ELR (cell line): ENCODE measurements at regions not wholly inside any gene's neighbourhood (a gene's known extent, or its start where the extent isn't known, plus 50 kb on each side); places are given as distances from the start of the nearest gene placed in this dataset.
"Not testable (repeated sequence)": the region's sequence is repeated elsewhere in the genome, so short reads cannot be mapped to it uniquely, and the experiment has no call there.

Experiments used
- DNase-seq: peaks from one replicate; pipeline ENCODE4 v3.0.0-alpha.2; 2015; ENCODE audit warnings: low read depth

DNA sequence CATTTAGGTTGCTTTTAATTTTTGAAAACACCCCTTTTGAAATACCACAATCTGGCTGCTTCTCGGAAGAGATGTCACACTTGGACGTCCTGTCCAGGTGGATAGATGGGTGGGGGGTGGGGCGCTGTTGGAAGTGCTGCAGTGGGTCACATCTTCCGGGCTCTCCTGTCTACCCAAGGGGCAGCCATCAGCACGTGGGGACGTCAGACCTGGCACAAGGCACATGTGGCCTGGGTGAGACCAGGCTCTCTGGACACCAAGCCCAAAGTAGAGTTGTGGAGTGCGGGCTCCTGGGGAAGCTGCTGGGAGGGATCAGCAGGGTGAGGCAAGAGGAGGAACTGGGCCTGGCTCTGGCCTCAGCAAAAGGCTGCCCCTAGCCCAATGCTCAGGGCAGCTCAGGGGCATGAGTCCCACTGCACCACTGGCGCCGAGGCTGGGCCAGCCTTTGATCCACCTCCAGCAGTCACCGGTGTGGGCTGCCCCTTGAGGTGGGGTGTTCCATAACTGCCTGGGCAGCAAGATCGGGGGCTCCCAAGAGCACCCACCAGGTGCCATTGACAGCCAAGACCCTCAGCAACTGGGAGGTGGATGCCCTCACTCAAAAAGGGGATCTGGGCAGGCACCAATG, 68.6 kb upstream of the CCND1 start:
- DNase-seq: no peak

DNA sequence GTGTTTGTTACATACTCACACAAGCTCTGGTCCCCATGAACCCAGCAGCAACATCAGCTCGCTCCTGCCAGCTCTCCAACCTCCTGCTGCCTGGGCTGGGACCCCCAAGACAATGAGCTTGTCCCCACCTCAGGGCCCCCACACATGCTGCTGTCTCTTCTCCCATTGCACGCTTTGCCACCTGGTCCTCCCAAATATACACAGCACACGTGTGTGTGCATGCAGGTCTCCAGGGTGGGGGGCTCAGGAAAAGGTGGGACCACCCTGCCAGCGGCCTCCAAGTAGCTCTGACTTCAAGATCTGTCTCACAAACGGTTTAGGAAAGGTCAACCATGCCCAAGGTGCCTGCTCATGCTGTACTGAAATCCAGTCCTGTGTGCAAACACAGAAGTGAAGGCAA, 68.1 kb upstream of the CCND1 start:
- no peak for DNase-seq

DNA sequence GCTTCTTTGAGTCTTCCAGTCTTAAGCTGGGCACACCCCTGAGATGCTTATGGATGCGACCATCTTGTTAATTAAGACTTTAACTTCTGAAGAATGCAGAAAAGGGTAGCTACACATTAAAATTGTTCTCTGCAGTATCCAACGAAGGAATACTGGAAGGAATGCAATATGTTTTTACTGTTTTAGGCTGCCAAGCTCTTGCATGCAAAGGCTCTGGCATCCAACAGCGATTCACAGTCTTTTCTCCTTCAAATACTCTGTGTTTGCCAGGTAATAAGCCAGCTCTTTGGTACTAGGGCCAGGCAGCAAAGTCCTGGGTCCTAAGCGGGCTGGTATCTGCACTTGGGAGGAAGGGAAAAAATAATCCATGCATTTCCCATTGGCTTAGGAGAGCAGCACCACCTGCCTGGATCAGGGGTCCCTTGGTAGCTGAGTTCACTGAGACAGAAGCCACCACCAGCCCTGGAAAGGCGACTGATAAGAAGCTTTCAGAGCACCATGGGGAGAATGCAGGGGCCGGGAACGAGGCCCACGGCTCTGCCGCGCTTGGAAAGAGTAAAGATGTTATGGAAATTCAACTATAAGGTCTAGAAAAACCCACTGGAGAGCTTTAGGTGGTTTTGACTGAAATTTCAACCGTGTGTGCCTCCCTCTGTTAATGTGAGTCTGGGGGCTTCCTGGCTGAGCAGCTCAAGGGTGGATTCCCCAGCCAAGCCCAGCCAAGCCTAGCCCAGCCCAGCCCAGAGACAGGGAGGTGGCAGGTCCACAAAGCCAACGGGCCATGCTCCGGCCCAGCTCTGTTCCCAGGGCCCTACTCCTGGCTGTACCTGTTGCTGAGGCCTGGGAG, 67.0 kb upstream of the CCND1 start:
- DNase-seq: no peak

DNA sequence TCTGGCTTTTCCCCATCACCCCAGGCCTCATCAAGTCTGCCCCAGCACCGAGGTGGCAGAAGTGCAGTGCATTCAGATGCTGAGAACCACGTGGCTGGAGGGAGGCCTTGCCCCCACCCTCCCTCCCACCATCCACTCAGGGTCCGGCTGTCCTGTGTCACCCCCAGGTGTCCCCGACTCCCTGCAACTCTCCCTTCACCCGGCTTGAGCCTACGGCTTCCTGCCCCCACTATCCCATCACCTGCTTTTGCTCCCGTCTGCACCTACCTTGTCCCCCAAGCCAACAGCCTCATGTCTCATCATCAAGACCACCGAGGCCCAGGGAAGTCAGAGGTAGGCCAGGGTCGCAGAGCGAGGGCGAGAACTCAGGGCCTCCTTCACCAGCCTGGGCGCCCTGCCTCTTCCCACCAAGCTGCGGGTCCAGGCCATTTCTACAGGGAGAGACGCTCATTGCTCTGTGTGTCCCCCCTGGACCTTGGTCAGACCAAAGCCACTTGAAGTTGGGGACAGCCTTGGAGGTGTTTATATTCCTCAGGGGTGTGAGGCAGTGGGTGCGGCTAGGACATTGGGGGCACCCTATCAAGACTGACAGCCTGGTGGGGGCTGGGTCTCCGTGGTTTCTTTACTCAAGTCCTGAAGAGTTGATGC, 66.2 kb upstream of the CCND1 start:
- no peak for DNase-seq

DNA sequence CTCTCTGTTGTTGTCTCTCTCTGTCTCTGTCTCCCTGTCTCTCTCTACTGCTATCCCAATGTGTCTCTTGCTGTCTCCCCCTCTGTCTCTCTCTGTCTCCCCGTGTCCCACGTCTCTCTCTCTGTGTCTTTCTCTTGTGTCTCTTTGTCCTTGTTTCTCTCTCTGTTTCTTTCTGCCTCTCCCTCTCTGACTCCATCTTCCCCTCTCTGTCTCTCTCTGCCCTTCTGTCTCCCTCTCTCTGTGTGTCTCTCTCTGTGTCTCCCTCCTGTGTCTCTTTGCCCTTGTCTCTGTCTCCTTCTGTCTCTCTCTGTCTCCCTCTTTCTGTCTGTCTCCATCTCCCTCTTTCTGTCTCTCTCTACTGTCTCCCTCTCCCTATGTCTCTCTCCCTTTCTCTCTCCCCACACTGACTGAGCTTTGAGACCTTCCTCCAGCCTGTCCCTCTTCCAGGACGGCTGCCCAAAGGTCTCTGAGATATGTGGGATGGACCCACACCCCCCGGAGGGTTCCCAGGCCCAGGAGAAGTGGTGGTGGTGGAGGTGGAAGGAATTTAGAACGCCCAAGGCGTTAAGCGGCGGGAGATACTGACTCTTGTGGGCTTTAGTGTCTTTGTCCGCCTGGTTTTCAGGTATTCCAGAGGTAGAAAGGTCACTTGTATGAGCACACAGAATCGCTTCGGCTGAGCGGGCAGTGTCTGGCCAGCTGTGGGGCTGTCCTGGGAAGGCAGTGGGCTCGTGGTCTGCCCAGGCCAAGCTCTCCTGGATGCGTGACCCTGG, 65.5 kb upstream of the CCND1 start:
- no peak for DNase-seq

DNA sequence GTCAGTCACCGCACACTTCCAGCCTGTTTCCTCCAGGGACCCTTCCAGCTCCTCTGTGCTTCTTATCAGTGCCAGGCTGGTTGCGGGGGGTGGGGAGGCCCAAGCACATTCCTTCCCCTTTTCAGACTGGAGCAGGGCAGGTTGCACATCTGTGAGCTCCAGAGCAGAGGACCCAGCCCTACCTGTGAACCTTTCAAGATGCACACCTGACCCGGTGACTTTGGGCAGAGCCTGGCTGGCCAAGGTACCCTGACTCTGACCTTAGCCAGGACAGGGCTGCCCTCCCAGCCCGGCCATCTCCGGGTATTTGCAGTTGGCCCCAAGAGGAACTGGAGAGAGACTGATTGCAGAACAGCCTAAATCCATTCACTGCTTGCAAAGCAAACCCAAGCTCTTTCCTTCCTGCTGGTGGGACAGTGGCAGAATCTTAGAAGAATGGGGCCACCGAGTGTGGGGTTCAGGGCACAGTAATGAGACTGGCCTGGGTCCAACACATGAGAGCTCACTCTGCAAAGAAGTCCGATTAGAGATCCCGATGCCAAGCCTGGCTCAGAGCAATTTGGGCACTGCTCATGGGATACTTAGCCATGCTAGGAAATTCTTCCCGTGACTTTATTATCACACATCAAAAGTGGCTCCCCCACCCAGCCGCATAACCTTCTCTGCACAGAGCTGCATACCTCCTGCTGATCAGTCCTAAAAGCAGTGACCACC, 64.7 kb upstream of the CCND1 start:
- no peak for DNase-seq

DNA sequence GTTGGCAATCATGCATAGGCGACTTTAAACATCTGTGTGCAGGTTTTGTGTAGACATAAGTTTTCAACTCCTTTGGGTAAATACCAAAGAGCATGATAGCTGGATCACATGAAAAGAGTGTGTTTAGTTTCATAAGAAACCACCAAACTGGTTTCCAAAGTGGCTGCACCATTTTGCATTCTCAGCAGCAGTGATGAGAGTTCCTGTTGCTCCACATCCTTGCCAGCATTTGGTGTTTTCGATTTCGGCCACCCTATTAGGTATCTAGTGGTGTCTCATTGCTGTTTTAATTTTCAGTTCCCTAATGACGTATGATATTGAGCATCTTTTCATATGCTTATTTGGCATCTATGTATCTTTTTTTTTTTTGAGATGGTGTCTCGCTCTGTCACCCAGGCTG, 62.8 kb upstream of the CCND1 start:
- DNase-seq: no peak

DNA sequence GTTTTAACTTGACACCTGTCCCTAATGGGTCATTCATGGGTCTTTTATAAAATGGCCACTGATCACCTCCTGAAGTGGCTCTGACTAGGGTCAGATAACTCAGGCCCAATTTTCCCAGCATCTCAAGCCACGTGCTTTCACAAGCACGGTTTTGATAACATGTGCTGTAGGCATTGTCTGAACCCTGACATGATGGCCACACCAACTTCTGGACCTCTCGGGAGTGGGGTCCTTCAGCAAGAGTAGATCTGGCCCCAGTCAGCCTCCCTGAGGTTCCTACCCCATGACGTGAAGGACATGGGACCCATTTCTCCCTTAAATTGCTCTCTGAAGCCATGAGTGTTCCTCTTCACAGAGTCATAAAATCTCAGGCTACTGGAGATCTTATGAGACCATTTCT, 60.4 kb upstream of the CCND1 start:
- DNase-seq: no peak

DNA sequence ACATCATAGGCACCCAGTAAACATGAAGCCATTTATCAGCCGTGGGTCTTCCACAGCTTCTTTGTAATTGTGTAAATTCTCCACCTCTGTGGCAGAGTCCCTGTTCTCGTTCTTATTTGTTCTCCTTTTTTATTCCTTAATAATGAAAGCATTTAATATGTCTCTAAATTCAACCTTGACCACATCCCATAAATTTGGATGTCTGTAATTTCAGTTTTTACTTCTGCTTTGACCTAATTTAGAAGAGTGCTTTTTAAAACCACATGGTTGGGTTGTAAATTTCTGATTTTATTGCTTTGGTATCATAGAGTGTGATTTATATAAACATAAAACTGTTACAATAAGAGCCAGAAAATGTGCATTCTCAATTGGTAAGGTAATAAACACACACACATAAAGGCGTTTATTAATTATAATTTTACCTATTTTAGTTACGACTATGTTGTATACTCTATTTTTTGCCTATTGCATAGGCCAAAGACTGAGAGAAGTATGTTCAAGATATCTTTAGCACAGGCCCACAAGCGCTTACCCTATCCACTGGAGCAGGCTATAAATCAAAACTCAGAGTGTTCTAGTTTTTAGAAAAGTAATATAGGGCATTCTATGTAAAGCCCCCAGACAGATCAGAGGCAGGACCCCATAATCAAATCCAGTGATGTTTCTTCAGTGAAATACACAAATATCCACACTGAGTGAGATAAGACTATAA, 58.0 kb upstream of the CCND1 start:
- DNase-seq: no peak

DNA sequence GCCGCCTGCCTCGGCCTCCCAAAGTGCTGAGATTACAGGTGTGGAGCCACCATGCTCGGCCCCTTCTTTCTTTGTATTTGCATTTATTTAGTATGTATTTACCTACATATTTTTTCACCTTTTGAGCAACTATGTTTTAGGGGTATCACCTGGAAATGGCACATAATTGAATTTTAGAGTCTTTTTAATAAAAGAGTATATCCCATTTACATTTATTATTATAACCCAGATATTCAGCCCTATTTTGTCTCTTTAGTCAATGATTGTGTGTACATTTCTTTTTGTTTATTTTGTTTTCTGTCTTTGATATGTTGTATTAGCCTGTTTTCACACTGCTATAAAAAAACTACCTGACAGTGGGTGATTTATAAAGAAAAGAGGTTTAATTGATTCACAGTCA, 56.8 kb upstream of the CCND1 start:
- no peak for DNase-seq

DNA sequence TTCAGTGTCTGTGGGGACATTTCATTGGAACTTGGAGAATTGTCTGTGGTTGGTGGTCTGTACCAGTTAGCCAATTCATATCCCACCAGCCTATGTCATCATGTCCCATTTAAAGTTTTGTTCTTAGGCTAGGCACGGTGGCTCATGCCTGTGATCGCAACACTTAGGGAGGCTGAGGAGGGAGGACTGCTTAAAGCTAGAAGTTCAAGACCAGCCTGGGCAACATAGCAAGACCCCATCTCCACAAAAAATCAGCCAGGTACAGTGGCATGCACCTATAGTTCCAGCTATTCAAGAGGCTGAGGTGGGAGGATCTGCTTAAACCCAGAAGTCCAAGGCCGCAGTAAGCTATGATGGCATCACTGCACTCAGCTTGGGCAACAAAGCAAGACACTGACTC, 55.6 kb upstream of the CCND1 start:
- no peak for DNase-seq

DNA sequence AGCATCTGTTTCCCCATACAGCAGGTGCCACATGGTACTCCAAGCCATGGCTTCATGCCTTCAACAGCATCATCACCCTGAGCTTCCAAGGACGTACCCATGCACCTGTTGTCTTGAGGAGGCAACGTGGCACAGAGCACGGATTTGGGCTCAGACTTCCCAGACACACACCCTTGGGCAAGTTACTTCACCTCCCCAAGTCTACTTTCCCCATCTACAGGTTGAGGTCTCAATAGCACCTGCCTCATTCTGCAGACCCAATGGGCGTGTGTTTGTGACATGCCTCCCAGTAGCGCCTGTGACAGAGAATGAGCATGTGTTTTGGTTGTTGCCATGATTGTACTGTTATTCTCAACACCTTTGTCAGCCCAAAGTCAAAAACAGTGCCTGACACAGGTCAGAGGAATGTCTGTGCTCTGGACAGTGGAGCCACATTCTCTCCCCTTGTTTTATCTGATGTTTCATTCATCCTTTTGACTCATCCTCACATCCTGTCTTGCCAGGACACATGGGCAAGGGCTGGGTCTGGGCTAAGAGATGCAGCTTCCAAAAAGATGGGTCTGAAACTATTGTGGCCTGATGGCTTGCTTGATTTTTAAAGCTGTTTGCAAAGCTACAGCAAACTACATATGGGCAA, 53.4 kb upstream of the CCND1 start:
- peak; percentile 96 for DNase-seq

DNA sequence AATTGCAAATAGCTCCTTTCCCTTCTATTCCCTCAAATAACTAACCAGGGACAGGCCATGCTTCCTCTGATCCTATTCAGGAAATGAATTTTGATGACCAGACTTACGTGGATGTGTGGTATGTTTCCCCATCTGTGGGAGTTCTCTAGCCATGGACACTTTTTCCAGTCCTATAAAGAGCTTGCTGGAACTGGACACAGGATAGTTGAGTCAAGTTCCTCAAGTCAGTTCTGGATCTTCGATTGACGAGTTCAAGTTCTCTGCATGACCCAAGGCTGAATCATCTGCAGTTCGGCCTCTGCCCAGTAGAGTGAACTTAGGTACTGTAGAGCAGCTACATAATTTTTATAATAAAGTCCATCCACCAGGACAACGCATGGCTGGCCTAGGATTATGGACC, 52.7 kb upstream of the CCND1 start:
- peak; percentile 97 for DNase-seq

DNA sequence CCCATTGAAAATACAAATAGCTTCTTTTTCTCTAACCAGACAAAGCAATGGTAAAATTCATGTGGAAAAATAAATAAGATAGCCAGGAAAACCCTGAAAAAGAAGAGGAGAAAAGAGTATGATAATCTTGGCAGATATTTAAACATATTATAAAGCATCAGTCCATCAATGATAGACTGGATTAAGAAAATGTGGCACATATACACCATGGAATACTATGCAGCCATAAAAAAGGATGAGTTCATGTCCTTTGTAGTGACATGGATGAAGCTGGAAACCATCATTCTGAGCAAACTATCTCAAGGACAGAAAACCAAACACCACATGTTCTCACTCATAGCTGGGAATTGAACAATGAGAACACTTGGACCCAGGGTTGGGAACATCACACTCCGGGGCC, 50.9 kb upstream of the CCND1 start:
- not testable (repeated sequence) for DNase-seq
